ENCODE measurements at regions not wholly inside any gene's neighbourhood (a gene's known extent, or its start where the extent isn't known, plus 50 kb on each side); places are given as distances from the start of the nearest gene placed in this dataset.

- TF ChIP-seq, protein P1, sequence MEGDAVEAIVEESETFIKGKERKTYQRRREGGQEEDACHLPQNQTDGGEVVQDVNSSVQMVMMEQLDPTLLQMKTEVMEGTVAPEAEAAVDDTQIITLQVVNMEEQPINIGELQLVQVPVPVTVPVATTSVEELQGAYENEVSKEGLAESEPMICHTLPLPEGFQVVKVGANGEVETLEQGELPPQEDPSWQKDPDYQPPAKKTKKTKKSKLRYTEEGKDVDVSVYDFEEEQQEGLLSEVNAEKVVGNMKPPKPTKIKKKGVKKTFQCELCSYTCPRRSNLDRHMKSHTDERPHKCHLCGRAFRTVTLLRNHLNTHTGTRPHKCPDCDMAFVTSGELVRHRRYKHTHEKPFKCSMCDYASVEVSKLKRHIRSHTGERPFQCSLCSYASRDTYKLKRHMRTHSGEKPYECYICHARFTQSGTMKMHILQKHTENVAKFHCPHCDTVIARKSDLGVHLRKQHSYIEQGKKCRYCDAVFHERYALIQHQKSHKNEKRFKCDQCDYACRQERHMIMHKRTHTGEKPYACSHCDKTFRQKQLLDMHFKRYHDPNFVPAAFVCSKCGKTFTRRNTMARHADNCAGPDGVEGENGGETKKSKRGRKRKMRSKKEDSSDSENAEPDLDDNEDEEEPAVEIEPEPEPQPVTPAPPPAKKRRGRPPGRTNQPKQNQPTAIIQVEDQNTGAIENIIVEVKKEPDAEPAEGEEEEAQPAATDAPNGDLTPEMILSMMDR (IDR thresholded peaks at IDR 0.05) = no peak
- TF ChIP-seq POLR2A (IDR thresholded peaks at IDR 0.05) = no peak
Observed at GRCh38 chr9:109940561-109940960, 160.6 kb downstream of the PALM2AKAP2 start.
